SW 1271 (cell line): ENCODE measurements at regions not wholly inside any gene's neighbourhood (a gene's known extent, or its start where the extent isn't known, plus 50 kb on each side); places are given as distances from the start of the nearest gene placed in this dataset.

Experiments
- DNase-seq, 2 experiments: peaks; one replicate each; lab custom pipeline; 2025; lab: John Stamatoyannopoulos, UW

DNA sequence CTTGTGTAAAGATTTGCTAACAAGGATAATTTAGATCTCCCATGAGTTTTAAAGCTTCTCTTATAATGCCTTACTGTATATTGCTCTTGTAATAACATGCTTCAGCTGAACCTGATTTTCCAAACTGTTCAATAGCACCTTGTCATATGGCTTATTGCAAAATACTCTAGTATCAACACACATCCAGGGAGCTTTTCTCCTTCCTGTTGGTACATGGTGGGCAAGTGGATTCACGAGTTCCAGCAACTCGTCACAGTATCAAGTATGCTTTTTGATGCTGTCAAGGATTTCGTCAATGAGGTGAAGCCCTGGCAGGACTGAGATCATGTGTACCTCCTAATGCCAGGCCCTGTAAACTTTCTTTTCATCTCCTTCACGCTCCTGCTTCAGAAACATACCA lies 59.5 kb upstream of the ITPRID2 start:
- no peak for DNase-seq

DNA sequence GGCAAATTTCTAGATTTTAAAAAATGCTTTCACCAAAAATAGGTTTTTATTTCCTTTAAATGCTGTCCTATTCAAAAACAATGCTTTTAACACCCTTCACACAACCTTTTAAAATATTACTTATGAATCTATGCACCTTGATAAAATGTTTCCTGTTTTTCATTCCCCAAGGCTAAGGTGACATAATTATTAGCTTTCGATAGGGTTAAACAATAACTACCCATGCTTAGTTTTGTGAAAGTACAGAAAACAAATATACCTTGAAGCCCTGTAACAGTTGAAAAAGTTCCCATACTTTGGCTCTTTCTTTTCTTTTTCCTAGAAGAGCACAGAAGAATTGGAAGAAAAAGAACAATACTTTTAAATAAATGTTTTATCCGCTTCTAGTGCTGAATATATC lies 54.9 kb upstream of the ITPRID2 start:
- DNase-seq, result no peak

DNA sequence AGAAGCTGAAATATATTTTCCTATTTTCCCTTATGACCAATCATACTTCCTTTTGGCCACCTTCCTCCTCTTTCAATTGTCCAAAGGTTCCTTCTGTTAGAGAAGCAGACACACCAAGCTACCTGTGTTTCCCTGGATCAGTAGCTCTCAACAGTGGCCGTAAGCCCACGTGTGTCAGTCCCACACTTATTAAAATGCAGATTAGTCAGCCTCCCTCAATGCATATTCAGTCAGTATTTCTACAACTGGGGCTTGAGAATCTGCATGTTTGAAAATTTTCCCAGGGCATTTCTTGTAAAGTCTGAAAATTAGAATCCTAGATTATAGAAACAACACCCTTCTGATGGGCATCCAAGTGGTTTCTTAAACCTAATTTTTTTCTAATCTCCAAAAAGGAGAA lies 54.0 kb upstream of the ITPRID2 start:
- DNase-seq, result no peak

DNA sequence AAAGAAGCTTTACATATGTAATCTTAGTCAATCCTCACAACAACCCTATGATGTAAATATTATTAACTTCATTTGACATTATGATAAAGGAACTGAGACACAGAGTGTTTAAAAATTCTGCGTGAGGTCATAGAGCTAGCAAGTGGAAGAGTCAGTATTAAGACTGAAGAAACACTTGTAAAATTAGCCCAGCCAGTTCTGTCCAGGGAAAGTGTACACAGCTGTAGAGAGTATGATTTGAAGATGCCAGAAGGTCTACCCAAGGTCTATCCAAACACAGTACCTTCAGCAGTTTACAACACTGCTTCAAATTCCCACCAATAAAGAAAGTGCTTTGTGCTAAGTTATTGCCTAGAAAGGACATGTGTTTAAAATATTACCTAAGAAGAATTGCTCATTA lies 51.7 kb upstream of the ITPRID2 start:
- DNase-seq, result no peak

DNA sequence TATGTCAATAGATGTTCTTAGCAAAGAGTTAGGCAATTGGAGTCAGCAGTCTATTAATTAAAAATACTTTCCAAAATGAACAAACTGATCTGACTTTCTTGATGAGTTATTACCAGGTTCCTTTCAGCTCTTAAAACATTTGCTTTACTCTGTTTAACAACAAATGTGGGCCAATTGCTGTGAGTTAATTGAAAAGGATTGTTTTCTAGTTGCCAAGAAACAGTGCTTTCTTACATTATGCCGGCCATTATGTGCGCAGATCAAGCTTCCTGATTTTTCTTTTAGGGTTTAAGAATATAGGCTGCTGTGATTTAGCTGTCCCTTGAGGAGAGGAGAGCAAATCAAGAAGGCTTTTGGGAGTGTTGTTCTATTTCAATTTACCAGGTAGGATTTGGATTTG lies 50.5 kb upstream of the ITPRID2 start:
- no peak for DNase-seq
